GM21786 (cell line): ENCODE measurements at regions not wholly inside any gene's neighbourhood (a gene's known extent, or its start where the extent isn't known, plus 50 kb on each side); places are given as distances from the start of the nearest gene placed in this dataset.
"Not testable (repeated sequence)": the region's sequence is repeated elsewhere in the genome, so short reads cannot be mapped to it uniquely, and the experiment has no call there.

Experiments used
- ATAC-seq: cut with Tn5 transposase; IDR thresholded peaks from one replicate; pipeline ENCODE4 v1.9.1; 2021; ENCODE audit not compliant: unreplicated experiment

GRCh38 chr6:15016813-15017212 is 229.1 kb upstream of the JARID2 start:
- no peak for ATAC-seq

- ATAC-seq: no peak
Observed at GRCh38 chr6:15017261-15017660, 228.6 kb upstream of the JARID2 start.

GRCh38 chr6:15017803-15018202 is 228.1 kb upstream of the JARID2 start:
- ATAC-seq: no peak

- ATAC-seq: no peak
Observed at GRCh38 chr6:15020119-15020770, 225.6 kb upstream of the JARID2 start.

- ATAC-seq: no peak
Observed at GRCh38 chr6:15021074-15021473, 224.8 kb upstream of the JARID2 start.

- not testable (repeated sequence) for ATAC-seq
Observed at GRCh38 chr6:15023018-15023417, 222.9 kb upstream of the JARID2 start.

GRCh38 chr6:15023448-15023847 is 222.4 kb upstream of the JARID2 start:
- peak; percentile 94 for ATAC-seq

GRCh38 chr6:15025446-15025845 is 220.4 kb upstream of the JARID2 start:
- ATAC-seq: no peak

- ATAC-seq: no peak
Observed at GRCh38 chr6:15026832-15027231, 219.0 kb upstream of the JARID2 start.

GRCh38 chr6:15027472-15027871 is 218.4 kb upstream of the JARID2 start:
- ATAC-seq: no peak

- ATAC-seq: no peak
Observed at GRCh38 chr6:15032015-15032414, 213.9 kb upstream of the JARID2 start.

GRCh38 chr6:15033850-15034203 is 212.0 kb upstream of the JARID2 start:
- no peak for ATAC-seq

- no peak for ATAC-seq
Observed at GRCh38 chr6:15036690-15037245, 209.1 kb upstream of the JARID2 start.

- ATAC-seq: no peak
Observed at GRCh38 chr6:15037253-15037652, 208.6 kb upstream of the JARID2 start.

- no peak for ATAC-seq
Observed at GRCh38 chr6:15038013-15038791, 207.7 kb upstream of the JARID2 start.

- ATAC-seq: no peak
Observed at GRCh38 chr6:15039136-15039535, 206.7 kb upstream of the JARID2 start.

GRCh38 chr6:15042938-15043337 is 202.9 kb upstream of the JARID2 start:
- ATAC-seq: no peak

GRCh38 chr6:15044146-15044882 is 201.6 kb upstream of the JARID2 start:
- no peak for ATAC-seq

- ATAC-seq: no peak
Observed at GRCh38 chr6:15044948-15045347, 200.9 kb upstream of the JARID2 start.

- no peak for ATAC-seq
Observed at GRCh38 chr6:15046751-15047150, 199.1 kb upstream of the JARID2 start.

- no peak for ATAC-seq
Observed at GRCh38 chr6:15048367-15048766, 197.5 kb upstream of the JARID2 start.
